WTC11 (cell line): ENCODE measurements at regions not wholly inside any gene's neighbourhood (a gene's known extent, or its start where the extent isn't known, plus 50 kb on each side); places are given as distances from the start of the nearest gene placed in this dataset.

Experiments
- ATAC-seq: fragments of 200-7000 bp; cut with Tn5 transposase; 2 replicates; pipeline ENCODE4 v1.10.0; 2021; ENCODE audit warnings: mild to moderate bottlenecking, moderate library complexity
- CTCF ChIA-PET: fragments of 300-600 bp; sonication (Branson Sonifier 250); formaldehyde crosslinking; loops from one replicate; lab custom pipeline; 2021; ENCODE audit warnings: antibody characterized with exemption; lab: Charles Lee
- POLR2A ChIA-PET: fragments of 350-600 bp; sonication (Branson Sonifier 250); formaldehyde crosslinking; loops from one replicate; lab custom pipeline; 2021; ENCODE audit warnings: antibody characterized with exemption; lab: Charles Lee
- DNase-seq: peaks from one replicate; pipeline ENCODE4 v3.0.0; 2021; ENCODE audit warnings: low spot score
- H3K27ac Mint-ChIP-seq: 2 replicates; pipeline ENCODE4 v1.8.0; 2021; ENCODE audit warnings: mixed read lengths
- H3K27me3 Mint-ChIP-seq: 2 replicates; pipeline ENCODE4 v1.8.0; 2021; ENCODE audit warnings: low read depth, mild to moderate bottlenecking, moderate library complexity, mixed read lengths
- H3K36me3 Mint-ChIP-seq: 2 replicates; pipeline ENCODE4 v1.8.0; 2021; ENCODE audit warnings: mixed read lengths
- H3K4me1 Mint-ChIP-seq: 2 replicates; pipeline ENCODE4 v1.8.0; 2022; ENCODE audit warnings: mixed read lengths
- H3K4me3 Mint-ChIP-seq: 2 replicates; pipeline ENCODE4 v1.8.0; 2021; ENCODE audit warnings: mild to moderate bottlenecking, moderate library complexity, mixed read lengths
- H3K9me3 Mint-ChIP-seq: 2 replicates; pipeline ENCODE4 v1.8.0; 2021; ENCODE audit warnings: mixed read lengths
- AFF4 ChIP-seq: sonication (generic); formaldehyde crosslinking; IDR thresholded peaks from 2 replicates; pipeline ENCODE4 v1.8.1; 2023; ENCODE audit warnings: mild to moderate bottlenecking, missing genetic modification reagents, borderline replicate concordance
- CREB1 ChIP-seq: sonication (generic); formaldehyde crosslinking; IDR thresholded peaks from 2 replicates; pipeline ENCODE4 v1.8.0; 2023; ENCODE audit warnings: mild to moderate bottlenecking, missing genetic modification reagents
- E2F1 ChIP-seq: sonication (generic); formaldehyde crosslinking; IDR thresholded peaks from 2 replicates; pipeline ENCODE4 v1.8.0; 2022; ENCODE audit warnings: mild to moderate bottlenecking, missing genetic modification reagents
- ELF4 ChIP-seq: sonication (generic); formaldehyde crosslinking; IDR thresholded peaks from 2 replicates; pipeline ENCODE4 v1.8.1; 2022; ENCODE audit warnings: low read depth, mild to moderate bottlenecking, moderate library complexity, missing genetic modification reagents
- EMX1 ChIP-seq: fragments of 250-450 bp; sonication (Bioruptor Pico); IDR thresholded peaks from 2 replicates; pipeline ENCODE4 v1.8.0; 2021; ENCODE audit warnings: mild to moderate bottlenecking
- GABPB1 ChIP-seq: sonication (generic); formaldehyde crosslinking; IDR thresholded peaks from 2 replicates; pipeline ENCODE4 v1.8.1; 2023; ENCODE audit warnings: mild to moderate bottlenecking, missing genetic modification reagents
- HMGA2 ChIP-seq: fragments of 250-450 bp; sonication (Bioruptor Pico); IDR thresholded peaks from 2 replicates; pipeline ENCODE4 v1.4.0; 2021; ENCODE audit warnings: mild to moderate bottlenecking, moderate library complexity
- HMGXB4 ChIP-seq: sonication (generic); formaldehyde crosslinking; IDR thresholded peaks from 2 replicates; pipeline ENCODE4 v1.8.1; 2023; ENCODE audit warnings: mild to moderate bottlenecking, moderate library complexity, missing genetic modification reagents
- JAZF1 ChIP-seq: fragments of 250-450 bp; sonication (Bioruptor Pico); IDR thresholded peaks from 2 replicates; pipeline ENCODE4 v1.9.0; 2021; ENCODE audit warnings: moderate library complexity, mild to moderate bottlenecking, inconsistent platforms
- KAT7 ChIP-seq: sonication (generic); formaldehyde crosslinking; IDR thresholded peaks from 2 replicates; pipeline ENCODE4 v1.8.1; 2023; ENCODE audit warnings: missing genetic modification reagents, mild to moderate bottlenecking, borderline replicate concordance
- MYBL2 ChIP-seq: sonication (generic); formaldehyde crosslinking; IDR thresholded peaks from 2 replicates; pipeline ENCODE4 v1.8.1; 2023; ENCODE audit warnings: mild to moderate bottlenecking, moderate library complexity, missing genetic modification reagents
- NFATC4 ChIP-seq: fragments of 250-450 bp; sonication (Bioruptor Pico); IDR thresholded peaks from 2 replicates; pipeline ENCODE4 v1.9.0; 2021; ENCODE audit warnings: mild to moderate bottlenecking
- SMAD3 ChIP-seq: sonication (generic); formaldehyde crosslinking; IDR thresholded peaks from 2 replicates; pipeline ENCODE4 v1.8.0; 2022; ENCODE audit warnings: missing genetic modification reagents, mild to moderate bottlenecking, borderline replicate concordance
- SMAD4 ChIP-seq: sonication (generic); formaldehyde crosslinking; IDR thresholded peaks from 2 replicates; pipeline ENCODE4 v1.8.0; 2022; ENCODE audit warnings: mild to moderate bottlenecking, missing genetic modification reagents
- TEAD4 ChIP-seq: sonication (generic); formaldehyde crosslinking; IDR thresholded peaks from 2 replicates; pipeline ENCODE4 v1.8.0; 2022; ENCODE audit warnings: mild to moderate bottlenecking, missing genetic modification reagents
- ZNF121 ChIP-seq: sonication (generic); formaldehyde crosslinking; IDR thresholded peaks from 2 replicates; pipeline ENCODE4 v1.8.0; 2023; ENCODE audit warnings: missing genetic modification reagents
- ZNF138 ChIP-seq: sonication (generic); formaldehyde crosslinking; conservative IDR thresholded peaks from 2 replicates; pipeline ENCODE4 v1.8.1; 2022; ENCODE audit warnings: mild to moderate bottlenecking, moderate library complexity, missing genetic modification reagents
- ZNF263 ChIP-seq: sonication (generic); formaldehyde crosslinking; IDR thresholded peaks from 2 replicates; pipeline ENCODE4 v1.8.1; 2022; ENCODE audit warnings: low read depth, mild to moderate bottlenecking, moderate library complexity, missing genetic modification reagents
- ZNF416 ChIP-seq: fragments of 250-450 bp; sonication (Bioruptor Pico); IDR thresholded peaks from 2 replicates; pipeline ENCODE4 v1.9.0; 2021; ENCODE audit warnings: mild to moderate bottlenecking, inconsistent platforms
- ZNF512 ChIP-seq: sonication (generic); formaldehyde crosslinking; IDR thresholded peaks from 2 replicates; pipeline ENCODE4 v1.8.1; 2022; ENCODE audit warnings: missing genetic modification reagents, borderline replicate concordance
- ZNF532 ChIP-seq: fragments of 250-450 bp; sonication (Bioruptor Pico); IDR thresholded peaks from 2 replicates; pipeline ENCODE4 v1.9.0; 2021; ENCODE audit warnings: mild to moderate bottlenecking, borderline replicate concordance
- TF ChIP-seq, protein P1 (sequence below): fragments of 250-450 bp; sonication (Bioruptor Pico); conservative IDR thresholded peaks from 2 replicates; pipeline ENCODE4 v1.9.0; 2021; ENCODE audit warnings: mild to moderate bottlenecking

- TF ChIP-seq ZNF532 (CRISPR knock-in tag) (no peak), KAT7 (CRISPR knock-in tag) (no peak), E2F1 (CRISPR knock-in tag) (no peak), SMAD4 (no peak), ZNF263 (CRISPR knock-in tag) (no peak), SMAD3 (CRISPR knock-in tag) (no peak), NFATC4 (CRISPR knock-in tag) (no peak), EMX1 (CRISPR knock-in tag) (no peak), JAZF1 (no peak), ZNF512 (no peak), HMGA2 (no peak), AFF4 (no peak)
- TF ChIP-seq, protein P1, sequence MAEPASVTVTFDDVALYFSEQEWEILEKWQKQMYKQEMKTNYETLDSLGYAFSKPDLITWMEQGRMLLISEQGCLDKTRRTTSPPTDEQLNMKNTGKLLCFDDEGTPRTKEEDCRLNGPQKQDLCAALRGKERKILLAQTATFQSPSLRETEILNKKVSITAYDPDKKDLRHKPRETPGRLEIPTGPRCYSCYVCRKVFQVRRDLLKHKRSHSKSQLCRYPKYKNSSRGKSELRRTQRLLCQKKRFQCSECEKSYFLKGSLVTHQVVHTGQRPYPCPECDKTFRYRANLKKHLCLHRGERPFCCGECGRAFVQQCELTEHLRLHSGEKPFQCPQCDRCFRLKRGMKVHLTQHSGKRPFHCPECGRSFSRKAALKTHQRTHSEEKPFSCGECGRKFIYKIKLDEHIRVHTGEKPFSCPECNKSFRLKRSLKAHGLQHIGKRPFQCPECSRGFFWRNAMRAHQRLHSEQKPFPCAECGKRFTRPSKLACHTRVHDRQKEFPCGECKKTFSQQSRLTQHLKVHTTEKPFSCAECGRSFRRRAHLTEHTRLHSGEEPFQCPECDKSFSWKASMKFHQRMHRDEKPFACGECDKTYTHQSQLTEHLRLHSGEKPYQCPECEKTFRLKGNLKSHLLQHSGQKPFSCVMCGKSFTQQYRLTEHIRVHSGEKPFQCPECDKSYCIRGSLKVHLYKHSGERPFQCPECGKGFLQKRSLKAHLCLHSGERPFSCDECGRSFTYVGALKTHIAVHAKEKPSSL (CRISPR knock-in tag) = no peak
Observed at GRCh38 chr18:25799231-25799630, 291.2 kb downstream of the SS18 start (continued).

DNA sequence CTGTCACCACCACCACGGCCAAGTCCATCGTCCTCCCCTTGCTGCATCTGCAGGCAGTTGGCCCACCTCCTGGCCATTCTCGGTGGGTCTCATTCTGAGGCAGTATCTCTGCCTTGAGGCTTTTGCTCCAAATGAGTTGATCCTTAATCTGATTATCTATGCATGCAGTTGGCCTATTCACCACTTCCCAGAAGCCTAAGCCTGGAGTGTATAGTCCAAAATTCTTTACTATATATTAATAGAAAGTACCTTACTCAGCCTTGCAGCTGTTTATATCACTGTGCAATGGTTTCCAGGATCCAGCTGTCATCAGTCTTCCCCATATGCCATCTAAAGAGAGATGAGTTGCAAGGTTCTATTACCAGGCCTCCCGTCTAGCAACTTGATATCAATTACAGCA is 292.4 kb downstream of the SS18 start:
- H3K27ac Mint-ChIP-seq = no peak overlapping the region
- no peaks in the 10 kb centered on the region; the same call in 1 of the 2 replicates for H3K27me3 Mint-ChIP-seq
- DNase-seq (no peak), ATAC-seq (no peak)
- H3K4me1 Mint-ChIP-seq = no peaks in the 10 kb centered on the region
- H3K4me3 Mint-ChIP-seq = no peak overlapping the region
- H3K36me3 Mint-ChIP-seq = no peaks in the 10 kb centered on the region
- H3K9me3 Mint-ChIP-seq = peaks cover 4% of the 10 kb centered on the region; the same call in 1 of the 2 replicates
- CTCF ChIA-PET = no interaction called here
- POLR2A ChIA-PET = no interaction called here
- no peak for TF ChIP-seq GABPB1
- TF ChIP-seq MYBL2 = no peak
- TF ChIP-seq ZNF416 (CRISPR knock-in tag) = no peak
- no peak for TF ChIP-seq EMX1 (CRISPR knock-in tag)
- no peak for TF ChIP-seq CREB1
- TF ChIP-seq ELF4 (CRISPR knock-in tag) = no peak
- no peak for TF ChIP-seq HMGXB4 (CRISPR knock-in tag)
- TF ChIP-seq TEAD4 = no peak
- no peak for TF ChIP-seq SMAD4
- TF ChIP-seq ZNF121 (CRISPR knock-in tag) = no peak
- TF ChIP-seq ZNF138 (CRISPR knock-in tag) = no peak
- TF ChIP-seq SMAD3 (CRISPR knock-in tag) = no peak
